K562 (cell line): ENCODE measurements at regions not wholly inside any gene's neighbourhood (a gene's known extent, or its start where the extent isn't known, plus 50 kb on each side); places are given as distances from the start of the nearest gene placed in this dataset.

Experiments
- ATAC-seq: fragments of 200-7000 bp; cut with Tn5 transposase; 3 replicates; pipeline ENCODE4 v1.9.1; 2020; ENCODE audit warnings: moderate library complexity
- BruUV-seq: library from RNA; stranded (reverse); fragments of 400-500 nt; replicated peaks from 2 replicates; lab custom pipeline; 2021; lab: Mats Ljungman, UMichigan
- CTCF ChIA-PET: fragments of 300-600 bp; formaldehyde crosslinking; extraction: SDS; loops from one replicate; lab custom pipeline; 2021; ENCODE audit warnings: low intra/inter-chr PET ratio; lab: Yijun Ruan, JAX
- POLR2A ChIA-PET: fragments of 300-600, 350-650 bp; sonication (Branson Sonifier 250); formaldehyde crosslinking; extraction: SDS; loops from one replicate; lab custom pipeline; 2021; ENCODE audit warnings: antibody characterized with exemption, inconsistent platforms; lab: Yijun Ruan, JAX
- DNase-seq, 4 experiments: peaks; one replicate each; pipeline versions ENCODE4 v3.0.0 to v3.0.0-alpha.2; 2011 to 2018; ENCODE audit warnings: low spot score in 3 of 4, mixed read lengths in 3 of 4; ENCODE audit errors: extremely low read depth in 1 of 4
- FAIRE-seq: peaks from 2 replicates; lab custom pipeline; 2011; peaks lifted over from hg19 to GRCh38; lab: Jason Lieb, UNC
- H2AFZ ChIP-seq: 2 replicates; pipeline ENCODE4 v1.6.0; 2011; ENCODE audit warnings: low read depth, low read length, control low read depth, inconsistent platforms
- H3K27ac ChIP-seq: fragments of 200-600 bp; 3 replicates; pipeline ENCODE4 v1.8.0; 2011; ENCODE audit warnings: low read depth, mild to moderate bottlenecking, control low read depth, inconsistent platforms, low read length, moderate library complexity, mixed read lengths; ENCODE audit errors: extremely low read depth
- H3K27me3 ChIP-seq, 2 experiments: fragments of 300-600 bp in 1 of 2; 2 replicates in 1 of 2; 3 replicates in 1 of 2; pipeline versions ENCODE4 v1.6.0 to v1.8.0; 2011; ENCODE audit warnings: inconsistent platforms in 2 of 2, low read length in 2 of 2, mild to moderate bottlenecking in 1 of 2, mixed read lengths in 1 of 2, moderate library complexity in 1 of 2; ENCODE audit not compliant: control insufficient read depth in 2 of 2, insufficient read depth in 2 of 2
- H3K36me3 ChIP-seq: fragments of 300-600 bp; 3 replicates; pipeline ENCODE4 v1.8.0; 2011; ENCODE audit warnings: mild to moderate bottlenecking, low read length, inconsistent platforms; ENCODE audit not compliant: control insufficient read depth, insufficient read depth
- H3K4me1 ChIP-seq, 2 experiments: fragments of 200-600 bp in 1 of 2; replicated peaks in 1 of 2; 2 replicates in 1 of 2; 3 replicates in 1 of 2; pipeline versions ENCODE4 v1.5.1 to v1.8.0; 2011; ENCODE audit warnings: inconsistent platforms in 2 of 2, low read length in 2 of 2, mild to moderate bottlenecking in 1 of 2, mixed read lengths in 1 of 2, moderate library complexity in 1 of 2; ENCODE audit not compliant: control insufficient read depth in 2 of 2, insufficient read depth in 2 of 2
- H3K4me2 ChIP-seq: 2 replicates; pipeline ENCODE4 v1.6.1; 2011; ENCODE audit warnings: low read length, control low read depth, inconsistent platforms, mixed read lengths; ENCODE audit not compliant: insufficient read depth
- H3K4me3 ChIP-seq: fragments of 200-600 bp; sonication (generic), shearing (Covaris generic); 2 replicates; pipeline ENCODE4 v1.5.1; 2016; ENCODE audit warnings: control low read depth, inconsistent platforms
- H3K79me2 ChIP-seq: fragments of 200-600 bp; 3 replicates; pipeline ENCODE4 v1.8.0; 2011; ENCODE audit warnings: low read length, inconsistent platforms; ENCODE audit not compliant: control insufficient read depth, insufficient read depth
- H3K9ac ChIP-seq, 2 experiments: 2 replicates each; pipeline versions ENCODE4 v1.6.0 to v1.6.1; 2011; ENCODE audit warnings: low read depth in 2 of 2, low read length in 2 of 2, control low read depth in 1 of 2, inconsistent platforms in 1 of 2, mild to moderate bottlenecking in 1 of 2, mixed read lengths in 1 of 2; ENCODE audit not compliant: insufficient read depth in 1 of 2
- H3K9me1 ChIP-seq: one replicate; pipeline ENCODE4 v1.6.0; 2011; ENCODE audit warnings: inconsistent platforms, mild to moderate bottlenecking, low read length, moderate library complexity; ENCODE audit not compliant: control insufficient read depth, insufficient read depth
- H3K9me3 ChIP-seq: replicated peaks from 2 replicates; pipeline ENCODE4 v1.5.1; 2011; ENCODE audit warnings: low read depth, low read length, inconsistent platforms; ENCODE audit not compliant: control insufficient read depth, insufficient read depth
- H4K20me1 ChIP-seq: replicated peaks from 2 replicates; pipeline ENCODE4 v1.6.1; 2011; ENCODE audit warnings: low read length, inconsistent platforms, mixed read lengths; ENCODE audit not compliant: control insufficient read depth, insufficient read depth
- BDP1 ChIP-seq: IDR thresholded peaks from 3 replicates; pipeline ENCODE4 v1.6.1; 2011; ENCODE audit not compliant: insufficient read length, insufficient read depth
- CHCHD3 ChIP-seq: fragments of 250-450 bp; sonication (Bioruptor Pico); IDR thresholded peaks from 2 replicates; pipeline ENCODE4 v2.1.2; 2022; ENCODE audit warnings: mild to moderate bottlenecking
- DNMT1 ChIP-seq: fragments of 450-650 bp; IDR thresholded peaks from 2 replicates; pipeline ENCODE4 v1.6.1; 2016; ENCODE audit warnings: antibody characterized with exemption, mild to moderate bottlenecking
- EWSR1 ChIP-seq: fragments of 450-650 bp; IDR thresholded peaks from 2 replicates; pipeline ENCODE4 v1.6.1; 2018; ENCODE audit warnings: borderline replicate concordance, mild to moderate bottlenecking, low read depth, moderate library complexity; ENCODE audit not compliant: partially characterized antibody
- FOXJ3 ChIP-seq: sonication (generic); formaldehyde crosslinking; IDR thresholded peaks from 2 replicates; pipeline ENCODE4 v1.4.0; 2020; ENCODE audit warnings: mild to moderate bottlenecking, missing genetic modification reagents
- GTF2E2 ChIP-seq: fragments of 200-800 bp; sonication (Bioruptor generic); IDR thresholded peaks from 2 replicates; pipeline ENCODE4 v1.6.1; 2016; ENCODE audit warnings: missing genetic modification characterization, missing compliant biosample characterization
- HDAC1 ChIP-seq, 2 experiments: fragments of 450-650 bp; IDR thresholded peaks; 2 replicates each; pipeline ENCODE4 v1.6.1; 2016 to 2017; ENCODE audit warnings: inconsistent platforms in 1 of 2, mild to moderate bottlenecking in 1 of 2, moderate library complexity in 1 of 2
- MTA3 ChIP-seq: fragments of 450-650 bp; formaldehyde crosslinking; IDR thresholded peaks from 2 replicates; pipeline ENCODE4 v1.6.1; 2017; ENCODE audit warnings: mild to moderate bottlenecking, borderline replicate concordance
- PML ChIP-seq: IDR thresholded peaks from 2 replicates; pipeline ENCODE4 v1.6.1; 2012; ENCODE audit warnings: low read length, inconsistent platforms
- POLR2AphosphoS2 ChIP-seq: IDR thresholded peaks from 2 replicates; pipeline ENCODE4 v1.6.1; 2012; ENCODE audit warnings: low read length, improper control_type of control experiment
- PTTG1 ChIP-seq: fragments of 450-650 bp; IDR thresholded peaks from 2 replicates; pipeline ENCODE4 v1.6.1; 2016; ENCODE audit warnings: low read depth, mild to moderate bottlenecking, missing genetic modification characterization, missing compliant biosample characterization
- SIN3B ChIP-seq: fragments of 450-650 bp; IDR thresholded peaks from 2 replicates; pipeline ENCODE4 v1.6.1; 2017; ENCODE audit warnings: low read depth, mild to moderate bottlenecking, moderate library complexity
- TEAD1 ChIP-seq, 2 experiments: fragments of 450-650 bp in 1 of 2; sonication (generic) in 1 of 2; formaldehyde crosslinking; IDR thresholded peaks; 2 replicates each; pipeline versions ENCODE4 v1.4.0 to v1.8.0; 2020 to 2022; ENCODE audit warnings: mild to moderate bottlenecking in 2 of 2, missing genetic modification reagents in 1 of 2
- ZNF217 ChIP-seq: sonication (generic); formaldehyde crosslinking; IDR thresholded peaks from 2 replicates; pipeline ENCODE4 v1.8.0; 2022; ENCODE audit warnings: mild to moderate bottlenecking, missing genetic modification reagents
- ZNF347 ChIP-seq: fragments of 450-650 bp; formaldehyde crosslinking; IDR thresholded peaks from 2 replicates; pipeline ENCODE4 v1.4.0; 2020; ENCODE audit warnings: low read depth, mild to moderate bottlenecking, moderate library complexity
- ZNF431 ChIP-seq: sonication (generic); formaldehyde crosslinking; IDR thresholded peaks from 2 replicates; pipeline ENCODE4 v1.8.0; 2022; ENCODE audit warnings: mild to moderate bottlenecking, missing genetic modification reagents
- ZNF695 ChIP-seq: fragments of 450-650 bp; formaldehyde crosslinking; IDR thresholded peaks from 2 replicates; pipeline ENCODE4 v1.4.0; 2020; ENCODE audit warnings: mild to moderate bottlenecking, moderate library complexity
- WGBS: fragments of 100-300 bp; shearing (Covaris generic); methylation state at CpG from one replicate; pipeline ENCODE4 v1.1.6; 2016; ENCODE audit warnings: low coverage, mixed read lengths; ENCODE audit not compliant: insufficient coverage; ENCODE audit errors: missing lambda C conversion rate; 5-methylcytosine and 5-hydroxymethylcytosine counted together
- in situ Hi-C: fragments of 300-500 bp; cut with MboI; formaldehyde crosslinking; loops from 4 replicates; pipeline ENCODE4 v1.15.0; 2018; ENCODE audit warnings: inconsistent platforms, mixed read lengths
- intact Hi-C: fragments of 100-400 bp; cut with micrococcal nuclease; formaldehyde crosslinking; loops from 2 replicates; pipeline ENCODE4 v1.14.2; 2022
- TF ChIP-seq, protein P1 (sequence below): fragments of 250-450 bp; sonication (Bioruptor Pico); IDR thresholded peaks from 2 replicates; pipeline ENCODE4 v1.4.0; 2020; ENCODE audit warnings: borderline replicate concordance

- Histone ChIP-seq H3K9me3 (no peaks in the 10 kb centered on the region), H3K27me3 (peaks cover 0 to 27% of the 10 kb centered on the region in 2 experiments; a peak in 2 of 5 replicates), H3K79me2 (no peaks in the 10 kb centered on the region), H3K36me3 (no peaks in the 10 kb centered on the region), H2AFZ (no peak overlapping the region), H3K4me2 (no peak overlapping the region), H3K4me3 (no peak overlapping the region), H3K27ac (no peak overlapping the region), H4K20me1 (no peaks in the 10 kb centered on the region), H3K9me1 (no peaks in the 10 kb centered on the region), H3K9ac (no peak overlapping the region), H3K4me1 (no peaks in the 10 kb centered on the region)
- no peak for TF ChIP-seq FOXJ3
- no peak for TF ChIP-seq ZNF347 (CRISPR knock-in tag)
- no peak for TF ChIP-seq EWSR1
- no peak for TF ChIP-seq MTA3
- POLR2A ChIA-PET, result no interaction called here
- FAIRE-seq (no peak), DNase-seq (no peak), ATAC-seq (no peak)
- CTCF ChIA-PET, result no interaction called here
- in situ Hi-C loops (no loop called here), intact Hi-C loops (no loop called here)
- no TSS peak for BruUV-seq
- 0% methylated on average over 3 of the region's 3 CpGs for WGBS
These were observed 192.3 kb upstream of the NSMCE3 start for GRCh38 chr15:29461877-29462276.

DNA sequence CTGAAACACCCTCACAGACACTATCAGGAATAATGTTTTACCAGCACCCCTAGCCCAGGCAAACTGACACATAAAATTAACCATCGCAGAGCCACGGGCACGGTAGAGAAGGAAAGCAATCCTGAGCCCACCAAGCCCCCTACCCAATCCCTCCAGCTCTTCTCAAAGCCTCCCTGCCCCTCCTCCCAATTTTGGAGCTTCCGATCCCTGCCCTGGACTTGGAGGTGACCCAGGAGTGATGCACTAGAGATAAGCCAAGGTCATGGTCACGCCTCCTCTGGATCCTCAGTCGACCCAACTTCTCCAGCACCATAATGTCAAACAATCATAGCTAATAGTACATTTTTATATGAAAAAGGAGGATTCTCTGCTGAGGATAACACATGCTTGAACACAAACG is 188.7 kb upstream of the NSMCE3 start:
- Histone ChIP-seq H3K9me1 (no peaks in the 10 kb centered on the region), H3K4me3 (no peak overlapping the region), H3K79me2 (no peaks in the 10 kb centered on the region), H3K4me2 (no peak overlapping the region), H3K9me3 (no peaks in the 10 kb centered on the region), H3K4me1 (no peaks in the 10 kb centered on the region), H3K9ac (no peak overlapping the region), H2AFZ (no peak overlapping the region), H3K27me3 (peaks cover 0 to 26% of the 10 kb centered on the region in 2 experiments; a peak in 2 of 5 replicates), H3K27ac (no peak overlapping the region), H4K20me1 (no peaks in the 10 kb centered on the region), H3K36me3 (no peaks in the 10 kb centered on the region)
- in situ Hi-C loops (no loop called here), intact Hi-C loops (no loop called here)
- WGBS, result 0% methylated on average over 6 of the region's 7 CpGs
- no peak for DNase-seq
- ChIA-PET CTCF (no interaction called here), POLR2A (no interaction called here)
- BruUV-seq, result no TSS peak
- no peak for FAIRE-seq
- TF ChIP-seq ZNF431 (no peak), PML (no peak), PTTG1 (tag) (no peak), TEAD1 (CRISPR knock-in tag; IDR thresholded peaks at IDR 0.05) (no peak), GTF2E2 (tag) (no peak), ZNF695 (CRISPR knock-in tag) (no peak), BDP1 (no peak), HDAC1 (IDR thresholded peaks at IDR 0.05) (no peak), POLR2AphosphoS2 (no peak), ZNF217 (no peak), CHCHD3 (no peak), SIN3B (no peak), DNMT1 (no peak)
- TF ChIP-seq, protein P1, sequence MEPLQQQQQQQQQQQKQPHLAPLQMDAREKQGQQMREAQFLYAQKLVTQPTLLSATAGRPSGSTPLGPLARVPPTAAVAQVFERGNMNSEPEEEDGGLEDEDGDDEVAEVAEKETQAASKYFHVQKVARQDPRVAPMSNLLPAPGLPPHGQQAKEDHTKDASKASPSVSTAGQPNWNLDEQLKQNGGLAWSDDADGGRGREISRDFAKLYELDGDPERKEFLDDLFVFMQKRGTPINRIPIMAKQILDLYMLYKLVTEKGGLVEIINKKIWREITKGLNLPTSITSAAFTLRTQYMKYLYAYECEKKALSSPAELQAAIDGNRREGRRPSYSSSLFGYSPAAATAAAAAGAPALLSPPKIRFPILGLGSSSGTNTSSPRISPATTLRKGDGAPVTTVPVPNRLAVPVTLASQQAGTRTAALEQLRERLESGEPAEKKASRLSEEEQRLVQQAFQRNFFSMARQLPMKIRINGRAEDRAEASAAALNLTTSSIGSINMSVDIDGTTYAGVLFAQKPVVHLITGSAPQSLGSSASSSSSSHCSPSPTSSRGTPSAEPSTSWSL, result no peak
- no peak for ATAC-seq
